ENCODE measurements at regions not wholly inside any gene's neighbourhood (a gene's known extent, or its start where the extent isn't known, plus 50 kb on each side); places are given as distances from the start of the nearest gene placed in this dataset.

DNA sequence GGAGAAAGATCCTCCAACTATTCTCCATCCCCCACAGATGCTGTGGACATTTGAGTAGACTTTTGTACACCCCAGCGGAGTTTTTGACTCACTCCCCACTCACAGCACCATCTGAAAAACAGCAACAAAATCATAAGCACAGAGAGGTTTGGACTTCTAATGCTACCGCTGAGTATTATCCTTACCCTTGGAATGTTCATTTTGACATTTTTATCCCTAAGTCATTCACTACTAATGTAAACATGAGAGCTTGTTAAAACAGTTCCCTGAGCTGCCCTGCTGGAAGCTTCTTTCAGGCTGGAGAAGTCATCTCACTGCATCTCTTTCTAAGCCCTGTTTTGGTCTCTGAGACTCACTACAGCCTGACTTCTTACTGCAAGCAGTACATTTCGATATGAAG, 1045.9 kb downstream of the MCTP2 start:
- no peak for TF ChIP-seq ZNF274 (IDR thresholded peaks at IDR 0.05; ENCODE audit: low read depth, low read length)
- no peak for TF ChIP-seq YY1 (IDR thresholded peaks at IDR 0.05; ENCODE audit: insufficient read depth, insufficient read length)
